GM18526 (cell line): ENCODE measurements at regions not wholly inside any gene's neighbourhood (a gene's known extent, or its start where the extent isn't known, plus 50 kb on each side); places are given as distances from the start of the nearest gene placed in this dataset.

Source experiments
- POLR2A ChIP-seq: IDR thresholded peaks from 3 replicates; pipeline ENCODE4 v1.6.1; 2011; ENCODE audit not compliant: insufficient read length; ENCODE audit errors: extremely low read depth

GRCh38 chr3:194009019-194009418 lies 126.9 kb upstream of the HES1 start:
- no peak for TF ChIP-seq POLR2A

- no peak for TF ChIP-seq POLR2A
Observed at GRCh38 chr3:194009892-194010533, 125.9 kb upstream of the HES1 start.

GRCh38 chr3:194011807-194012206 lies 124.1 kb upstream of the HES1 start:
- no peak for TF ChIP-seq POLR2A

GRCh38 chr3:194013928-194014327 lies 122.0 kb upstream of the HES1 start:
- TF ChIP-seq POLR2A: no peak

GRCh38 chr3:194014756-194015155 lies 121.2 kb upstream of the HES1 start:
- TF ChIP-seq POLR2A: no peak

GRCh38 chr3:194019398-194020165 lies 116.4 kb upstream of the HES1 start:
- TF ChIP-seq POLR2A: no peak

- TF ChIP-seq POLR2A: no peak
Observed at GRCh38 chr3:194022052-194022451, 113.9 kb upstream of the HES1 start.

GRCh38 chr3:194022816-194023215 lies 113.1 kb upstream of the HES1 start:
- no peak for TF ChIP-seq POLR2A

GRCh38 chr3:194023501-194024280 lies 112.3 kb upstream of the HES1 start:
- no peak for TF ChIP-seq POLR2A

- TF ChIP-seq POLR2A: no peak
Observed at GRCh38 chr3:194025119-194025518, 110.8 kb upstream of the HES1 start.

- no peak for TF ChIP-seq POLR2A
Observed at GRCh38 chr3:194025951-194026350, 110.0 kb upstream of the HES1 start.

GRCh38 chr3:194028434-194029004 lies 107.4 kb upstream of the HES1 start:
- no peak for TF ChIP-seq POLR2A

- TF ChIP-seq POLR2A: no peak
Observed at GRCh38 chr3:194029846-194030245, 106.1 kb upstream of the HES1 start.

GRCh38 chr3:194030372-194030771 lies 105.6 kb upstream of the HES1 start:
- no peak for TF ChIP-seq POLR2A

- TF ChIP-seq POLR2A: no peak
Observed at GRCh38 chr3:194031349-194031748, 104.6 kb upstream of the HES1 start.
